ENCODE measurements at regions not wholly inside any gene's neighbourhood (a gene's known extent, or its start where the extent isn't known, plus 50 kb on each side); places are given as distances from the start of the nearest gene placed in this dataset.

DNA sequence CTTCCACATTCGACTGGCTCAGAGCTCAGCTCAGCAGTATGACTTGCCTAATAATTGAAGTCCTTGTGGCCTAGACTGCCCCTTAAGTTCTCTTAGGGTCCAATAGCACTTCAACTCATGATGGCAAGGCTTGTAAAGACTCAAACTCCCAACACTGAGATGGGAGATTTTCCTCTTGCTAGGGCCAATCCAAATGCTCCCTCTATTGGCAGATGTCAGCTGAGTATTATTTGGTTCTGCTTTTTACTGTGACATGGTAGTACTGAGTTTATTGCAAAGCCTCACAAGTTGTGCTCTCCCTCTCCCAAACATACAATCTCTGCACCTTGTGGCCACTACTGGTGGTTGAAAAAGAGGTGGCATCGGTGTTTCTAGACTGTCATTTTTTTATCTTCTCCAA, 164.2 kb downstream of the ALG10 start:
- Histone ChIP-seq H3K27ac (ENCODE audit: low read length) (no peak overlapping the region), H3K4me3 (ENCODE audit: low read length) (no peak overlapping the region), H3K4me1 (ENCODE audit: control insufficient read depth, insufficient read depth, low read length) (no peaks in the 10 kb centered on the region), H3K9me3 (replicated peaks; ENCODE audit: control insufficient read depth, low read depth, low read length) (peaks cover 29% of the 10 kb centered on the region), H3K27me3 (ENCODE audit: control insufficient read depth, insufficient read depth, low read length) (no peaks in the 10 kb centered on the region), H3K36me3 (ENCODE audit: control insufficient read depth, insufficient read depth, low read length) (no peaks in the 10 kb centered on the region)
- DNase-seq, result no peak
- WGBS (ENCODE audit: insufficient coverage), result 63% methylated on average over 1 of the region's 2 CpGs

DNA sequence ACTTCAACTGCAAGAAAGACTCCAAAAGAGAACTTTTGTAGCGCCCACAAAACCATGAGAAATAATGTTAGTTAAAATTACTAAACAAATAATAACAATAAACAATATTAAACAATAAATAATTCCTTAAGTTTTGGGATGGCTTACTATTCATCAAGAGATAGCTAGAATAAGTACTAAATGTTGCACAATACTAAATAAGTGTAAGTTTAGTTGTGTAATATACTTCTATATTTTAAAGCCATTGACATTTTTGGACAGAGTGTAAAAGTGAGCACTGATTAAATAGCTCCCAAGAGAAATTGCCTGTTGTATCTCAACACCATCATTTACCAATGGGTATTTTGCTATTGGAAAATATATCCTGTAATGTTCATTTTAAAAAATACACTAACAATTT, 166.7 kb downstream of the ALG10 start:
- Histone ChIP-seq H3K36me3 (ENCODE audit: control insufficient read depth, insufficient read depth, low read length) (no peaks in the 10 kb centered on the region), H3K4me1 (ENCODE audit: control insufficient read depth, insufficient read depth, low read length) (no peaks in the 10 kb centered on the region), H3K4me3 (ENCODE audit: low read length) (no peak overlapping the region), H3K9me3 (replicated peaks; ENCODE audit: control insufficient read depth, low read depth, low read length) (peaks cover 30% of the 10 kb centered on the region), H3K27ac (ENCODE audit: low read length) (no peak overlapping the region), H3K27me3 (ENCODE audit: control insufficient read depth, insufficient read depth, low read length) (no peaks in the 10 kb centered on the region)
- no peak for DNase-seq
- no CpG with 5 or more reads among the region's 1 CpG for WGBS (ENCODE audit: insufficient coverage)

DNA sequence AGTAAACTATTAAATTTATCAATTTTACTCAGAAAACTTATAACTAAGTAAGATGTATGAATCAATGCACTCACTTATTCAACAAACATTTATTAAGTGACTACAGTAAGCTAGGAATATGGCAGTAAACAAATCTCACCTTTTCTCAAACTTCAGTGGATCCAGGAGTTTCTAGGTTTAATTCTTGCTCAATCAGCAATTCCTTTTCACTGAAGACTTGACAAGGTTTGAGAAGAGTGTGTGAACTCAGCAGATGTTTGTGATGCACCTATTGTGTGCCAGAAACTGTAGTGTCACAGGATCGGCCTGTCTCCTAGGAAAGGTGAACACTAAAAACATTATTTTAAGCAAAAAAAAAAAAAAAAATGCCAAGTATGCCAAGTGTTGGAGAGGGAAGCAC, 167.8 kb downstream of the ALG10 start:
- Histone ChIP-seq H3K4me1 (ENCODE audit: control insufficient read depth, insufficient read depth, low read length) (no peaks in the 10 kb centered on the region), H3K27me3 (ENCODE audit: control insufficient read depth, insufficient read depth, low read length) (no peaks in the 10 kb centered on the region), H3K27ac (ENCODE audit: low read length) (no peak overlapping the region), H3K4me3 (ENCODE audit: low read length) (no peak overlapping the region), H3K9me3 (replicated peaks; ENCODE audit: control insufficient read depth, low read depth, low read length) (peaks cover 30% of the 10 kb centered on the region), H3K36me3 (ENCODE audit: control insufficient read depth, insufficient read depth, low read length) (no peaks in the 10 kb centered on the region)
- DNase-seq, result no peak
- WGBS (ENCODE audit: insufficient coverage), result no CpG with 5 or more reads among the region's 1 CpG

GRCh38 chr12:34198924-34199323, 176.6 kb downstream of the ALG10 start:
- H3K4me3 ChIP-seq (ENCODE audit: low read length), result no peak overlapping the region
- no peak overlapping the region for H3K27ac ChIP-seq (ENCODE audit: low read length)
- H3K9me3 ChIP-seq (replicated peaks; ENCODE audit: control insufficient read depth, low read depth, low read length), result peaks cover 14% of the 10 kb centered on the region
- no peaks in the 10 kb centered on the region for H3K4me1 ChIP-seq (ENCODE audit: control insufficient read depth, insufficient read depth, low read length)
- no peaks in the 10 kb centered on the region for H3K27me3 ChIP-seq (ENCODE audit: control insufficient read depth, insufficient read depth, low read length)
- H3K36me3 ChIP-seq (ENCODE audit: control insufficient read depth, insufficient read depth, low read length), result no peaks in the 10 kb centered on the region
- no peak for DNase-seq
- 64% methylated on average over 3 of the region's 7 CpGs for WGBS (ENCODE audit: insufficient coverage)

GRCh38 chr12:34203866-34204620, 181.7 kb downstream of the ALG10 start:
- no peak overlapping the region for H3K27ac ChIP-seq (ENCODE audit: low read length)
- 82% methylated on average over 26 of the region's 27 CpGs for WGBS (ENCODE audit: insufficient coverage)

GRCh38 chr12:34204830-34205285, 182.6 kb downstream of the ALG10 start:
- Histone ChIP-seq H3K4me3 (ENCODE audit: low read length) (no peak overlapping the region), H3K9me3 (replicated peaks; ENCODE audit: control insufficient read depth, low read depth, low read length) (peaks cover 60% of the 10 kb centered on the region), H3K36me3 (ENCODE audit: control insufficient read depth, insufficient read depth, low read length) (no peaks in the 10 kb centered on the region), H3K27ac (ENCODE audit: low read length) (no peak overlapping the region), H3K27me3 (ENCODE audit: control insufficient read depth, insufficient read depth, low read length) (no peaks in the 10 kb centered on the region), H3K4me1 (ENCODE audit: control insufficient read depth, insufficient read depth, low read length) (no peaks in the 10 kb centered on the region)
- 100% methylated on average over 1 of the region's 12 CpGs for WGBS (ENCODE audit: insufficient coverage)
- no peak for DNase-seq

More at GRCh38 chr12:34203866-34204620, 181.7 kb downstream of the ALG10 start:
- no peaks in the 10 kb centered on the region for H3K27me3 ChIP-seq (ENCODE audit: control insufficient read depth, insufficient read depth, low read length)
- H3K4me3 ChIP-seq (ENCODE audit: low read length), result no peak overlapping the region
- no peaks in the 10 kb centered on the region for H3K4me1 ChIP-seq (ENCODE audit: control insufficient read depth, insufficient read depth, low read length)
- DNase-seq, result no peak
- no peaks in the 10 kb centered on the region for H3K36me3 ChIP-seq (ENCODE audit: control insufficient read depth, insufficient read depth, low read length)
- H3K9me3 ChIP-seq (replicated peaks; ENCODE audit: control insufficient read depth, low read depth, low read length), result peaks cover 54% of the 10 kb centered on the region

DNA sequence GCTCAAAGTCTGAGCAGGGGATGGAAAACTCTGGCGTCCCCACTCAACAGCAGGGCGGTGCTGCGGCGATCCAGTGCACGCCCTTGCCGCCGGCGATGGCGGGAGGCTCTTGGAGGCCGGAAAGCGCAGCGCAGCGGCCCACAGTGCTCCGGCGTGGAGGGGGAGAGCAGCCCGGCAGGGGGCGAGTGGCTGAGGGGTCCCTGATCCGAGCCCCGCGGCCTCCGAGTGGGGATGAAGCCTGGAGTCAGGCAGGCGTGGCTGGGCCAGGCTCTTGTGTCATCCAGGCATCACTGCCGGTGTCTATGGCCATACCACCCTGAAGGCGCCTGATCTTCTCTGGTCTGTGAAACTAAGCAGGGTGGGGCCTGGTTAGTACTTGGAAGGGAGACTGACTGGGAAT, 183.1 kb downstream of the ALG10 start:
- WGBS (ENCODE audit: insufficient coverage), result 92% methylated on average over 21 of the region's 24 CpGs
- no peaks in the 10 kb centered on the region for H3K27me3 ChIP-seq (ENCODE audit: control insufficient read depth, insufficient read depth, low read length)

DNA sequence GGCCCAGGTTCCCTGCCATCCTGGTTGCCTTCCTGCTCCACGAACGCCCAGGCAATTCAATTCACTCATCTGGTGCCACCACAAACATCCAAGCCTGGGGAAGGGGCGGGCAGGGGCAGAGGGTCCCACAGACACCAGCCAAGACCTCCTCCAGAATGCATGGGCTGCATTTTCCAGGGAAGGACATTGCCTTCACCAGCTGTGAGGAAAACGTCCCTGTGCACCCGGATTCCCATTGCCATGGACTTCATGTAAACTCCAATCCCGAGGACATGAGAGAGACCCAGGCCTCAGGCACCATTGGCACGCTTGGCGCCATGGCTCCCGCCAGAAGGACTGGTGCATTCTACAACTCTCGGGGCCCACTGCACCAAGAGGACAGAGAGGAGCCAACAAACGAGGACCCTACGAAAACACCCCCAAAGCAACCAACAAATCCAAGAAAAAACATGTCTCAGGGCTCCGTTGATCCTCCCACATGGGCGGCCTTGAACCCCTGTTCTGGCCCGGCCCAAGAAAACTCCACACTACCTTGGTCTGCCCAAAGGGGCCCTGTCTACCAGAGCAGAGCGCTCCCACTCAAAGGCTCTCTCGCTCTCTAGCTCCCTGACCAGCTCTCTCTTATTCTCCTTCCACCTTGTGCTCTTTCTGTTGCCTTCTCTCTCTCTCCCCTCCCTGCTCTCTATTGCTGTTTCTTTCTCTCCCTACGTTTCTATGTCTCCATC, 183.9 kb downstream of the ALG10 start:
- H3K36me3 ChIP-seq (ENCODE audit: control insufficient read depth, insufficient read depth, low read length), result no peaks in the 10 kb centered on the region
- peaks cover 68% of the 10 kb centered on the region for H3K9me3 ChIP-seq (replicated peaks; ENCODE audit: control insufficient read depth, low read depth, low read length)
- no peaks in the 10 kb centered on the region for H3K27me3 ChIP-seq (ENCODE audit: control insufficient read depth, insufficient read depth, low read length)
- H3K27ac ChIP-seq (ENCODE audit: low read length), result no peak overlapping the region
- WGBS (ENCODE audit: insufficient coverage), result 73% methylated on average over 16 of the region's 18 CpGs
- no peak for DNase-seq
- no peak overlapping the region for H3K4me3 ChIP-seq (ENCODE audit: low read length)
- H3K4me1 ChIP-seq (ENCODE audit: control insufficient read depth, insufficient read depth, low read length), result no peaks in the 10 kb centered on the region

More for the DNA sequence above, 183.1 kb downstream of the ALG10 start:
- no peak for DNase-seq
- H3K9me3 ChIP-seq (replicated peaks; ENCODE audit: control insufficient read depth, low read depth, low read length), result peaks cover 62% of the 10 kb centered on the region
- H3K4me1 ChIP-seq (ENCODE audit: control insufficient read depth, insufficient read depth, low read length), result no peaks in the 10 kb centered on the region
- no peak overlapping the region for H3K4me3 ChIP-seq (ENCODE audit: low read length)
- H3K36me3 ChIP-seq (ENCODE audit: control insufficient read depth, insufficient read depth, low read length), result no peaks in the 10 kb centered on the region
- no peak overlapping the region for H3K27ac ChIP-seq (ENCODE audit: low read length)

DNA sequence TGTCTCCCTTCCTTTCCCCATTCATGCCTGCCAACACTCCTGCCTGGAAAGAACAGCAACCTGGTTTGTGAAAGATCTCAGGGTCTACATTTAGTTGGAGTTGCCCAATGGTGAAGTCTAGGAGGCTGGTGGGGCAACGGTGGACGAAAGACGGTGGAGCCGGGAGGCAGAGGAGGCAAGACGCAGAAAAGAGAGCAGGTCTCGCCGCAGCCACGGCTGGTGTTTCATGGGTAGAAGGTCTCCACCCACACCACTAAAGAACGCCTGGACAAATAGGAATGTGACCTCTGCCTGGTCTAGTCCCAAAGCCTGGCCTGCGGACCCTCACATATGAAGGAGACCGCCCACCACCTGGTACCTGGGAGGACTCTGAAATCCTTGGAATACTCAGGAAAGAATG, 185.6 kb downstream of the ALG10 start:
- Histone ChIP-seq H3K27me3 (ENCODE audit: control insufficient read depth, insufficient read depth, low read length) (no peaks in the 10 kb centered on the region), H3K27ac (ENCODE audit: low read length) (no peak overlapping the region), H3K36me3 (ENCODE audit: control insufficient read depth, insufficient read depth, low read length) (no peaks in the 10 kb centered on the region), H3K9me3 (replicated peaks; ENCODE audit: control insufficient read depth, low read depth, low read length) (peaks cover 75% of the 10 kb centered on the region), H3K4me1 (ENCODE audit: control insufficient read depth, insufficient read depth, low read length) (no peaks in the 10 kb centered on the region), H3K4me3 (ENCODE audit: low read length) (no peak overlapping the region)
- WGBS (ENCODE audit: insufficient coverage), result 92% methylated on average over 2 of the region's 11 CpGs
- DNase-seq, result no peak

GRCh38 chr12:34208331-34209258, 186.3 kb downstream of the ALG10 start:
- Histone ChIP-seq H3K4me3 (ENCODE audit: low read length) (no peak overlapping the region), H3K36me3 (ENCODE audit: control insufficient read depth, insufficient read depth, low read length) (no peaks in the 10 kb centered on the region), H3K9me3 (replicated peaks; ENCODE audit: control insufficient read depth, low read depth, low read length) (peaks cover 72% of the 10 kb centered on the region), H3K27me3 (ENCODE audit: control insufficient read depth, insufficient read depth, low read length) (no peaks in the 10 kb centered on the region), H3K4me1 (ENCODE audit: control insufficient read depth, insufficient read depth, low read length) (no peaks in the 10 kb centered on the region), H3K27ac (ENCODE audit: low read length) (no peak overlapping the region)
- no peak for DNase-seq
- WGBS (ENCODE audit: insufficient coverage), result 82% methylated on average over 40 of the region's 41 CpGs
